AML-193 (cell line): ENCODE measurements at regions not wholly inside any gene's neighbourhood (a gene's known extent, or its start where the extent isn't known, plus 50 kb on each side); places are given as distances from the start of the nearest gene placed in this dataset.

ENCODE experiments used
- DNase-seq, 2 experiments: peaks; one replicate each; lab custom pipeline; 2025; lab: John Stamatoyannopoulos, UW

- no peak for DNase-seq
These were observed 303.1 kb downstream of the HAO1 start for GRCh38 chr20:7637184-7637583.

- DNase-seq = no peak
These were observed 290.0 kb downstream of the HAO1 start for GRCh38 chr20:7650086-7650879.

DNA sequence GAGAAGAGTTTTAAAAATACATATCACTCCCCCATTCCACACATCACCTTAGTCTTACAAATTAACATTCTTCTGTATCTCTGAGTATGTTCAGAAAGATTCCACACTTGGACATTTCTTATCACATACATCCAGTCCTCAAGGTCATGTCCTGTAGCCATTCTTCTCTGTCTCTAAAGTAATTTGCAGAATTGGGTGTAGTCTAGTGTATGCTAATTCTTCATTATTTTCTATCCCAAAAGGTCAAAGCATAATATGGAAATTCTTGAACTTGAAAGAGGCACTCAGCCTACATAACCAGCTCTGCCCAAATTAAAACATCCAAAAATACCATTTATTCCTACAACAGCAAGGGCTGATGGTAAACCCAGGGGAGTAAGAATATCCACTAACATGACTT lies 286.0 kb downstream of the HAO1 start:
- no peak for DNase-seq

GRCh38 chr20:7656687-7657467 lies 283.4 kb downstream of the HAO1 start:
- no peak for DNase-seq

DNA sequence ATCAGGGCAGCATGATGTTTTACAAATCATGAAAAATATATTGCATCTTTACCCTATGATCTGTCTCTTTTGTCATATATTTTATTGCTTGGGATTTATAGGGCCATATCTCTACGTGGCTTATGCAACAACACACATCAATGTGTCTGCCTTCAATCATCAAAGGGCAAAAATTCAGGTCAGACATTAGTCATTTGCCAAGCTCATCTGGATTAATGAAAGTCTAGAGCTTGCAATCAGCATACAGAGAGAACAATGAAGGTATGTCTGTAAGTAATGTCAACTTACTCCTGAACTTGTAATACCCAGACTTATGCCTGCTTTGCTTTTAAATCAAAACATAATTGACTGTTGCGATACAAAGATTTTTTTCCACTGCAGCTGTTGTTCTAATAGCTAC lies 282.7 kb downstream of the HAO1 start:
- no peak for DNase-seq

- no peak for DNase-seq
These were observed 280.1 kb downstream of the HAO1 start for GRCh38 chr20:7660165-7660564.

GRCh38 chr20:7665376-7665775 lies 274.9 kb downstream of the HAO1 start:
- DNase-seq = no peak

DNA sequence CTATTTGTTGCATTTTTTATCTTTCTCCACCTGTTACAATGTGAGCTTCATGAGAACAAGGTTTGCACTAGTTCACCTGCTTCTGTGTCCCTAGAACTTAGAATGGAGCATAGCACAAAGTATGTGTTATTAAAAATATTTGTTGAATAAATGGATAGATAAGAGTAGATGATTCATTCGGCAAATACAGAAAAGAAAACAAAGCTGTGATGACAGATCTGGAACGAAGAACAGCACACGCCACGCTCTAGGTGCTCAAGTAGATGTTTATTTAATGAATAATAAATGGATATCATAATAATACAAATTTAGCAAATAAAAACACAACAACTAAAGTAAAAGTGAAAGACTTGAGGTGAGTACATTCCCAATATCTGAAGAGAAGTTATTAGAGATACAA lies 273.1 kb downstream of the HAO1 start:
- no peak for DNase-seq

GRCh38 chr20:7672571-7672970 lies 267.7 kb downstream of the HAO1 start:
- no peak for DNase-seq

- DNase-seq = no peak
These were observed 266.4 kb downstream of the HAO1 start for GRCh38 chr20:7673841-7674240.

GRCh38 chr20:7682916-7683315 lies 257.3 kb downstream of the HAO1 start:
- no peak for DNase-seq

DNA sequence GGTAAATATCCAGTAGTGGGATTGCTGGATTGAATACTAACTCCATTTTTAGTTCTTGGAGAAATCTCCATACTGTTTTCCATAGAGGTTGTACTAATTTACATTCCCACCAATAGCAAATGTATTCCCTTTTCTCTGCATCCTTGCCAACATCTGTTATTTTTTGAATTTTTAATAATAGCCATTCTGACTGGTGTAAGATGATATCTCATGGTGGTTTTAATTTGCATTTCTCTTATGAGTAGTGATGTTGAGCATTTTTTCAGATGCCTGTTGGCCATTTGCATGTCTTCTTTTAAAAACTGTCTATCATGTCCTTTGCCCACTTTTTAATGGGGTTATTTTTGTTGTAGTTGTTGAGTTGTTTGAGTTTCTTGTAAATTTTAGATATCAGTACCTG lies 253.2 kb downstream of the HAO1 start:
- no peak for DNase-seq

DNA sequence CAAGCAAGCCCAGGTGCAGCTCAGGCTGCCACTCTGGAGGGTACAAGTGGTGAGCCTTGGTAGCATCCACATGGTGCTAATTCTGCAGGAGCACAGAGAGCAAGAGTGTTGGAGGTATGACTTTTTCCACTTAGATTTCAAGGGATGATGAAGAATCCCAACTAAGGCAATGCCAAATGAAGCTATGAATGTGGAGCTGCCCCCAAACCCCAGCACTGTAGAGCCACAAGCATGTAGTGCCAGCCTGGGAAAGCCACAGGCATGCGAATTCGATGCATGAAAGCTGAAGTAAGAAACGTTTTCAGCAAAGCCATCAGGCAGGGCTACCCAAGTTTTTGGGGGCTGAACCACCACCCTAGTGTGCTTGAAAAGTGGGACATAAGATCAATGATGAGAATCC lies 251.1 kb downstream of the HAO1 start:
- DNase-seq = no peak

DNA sequence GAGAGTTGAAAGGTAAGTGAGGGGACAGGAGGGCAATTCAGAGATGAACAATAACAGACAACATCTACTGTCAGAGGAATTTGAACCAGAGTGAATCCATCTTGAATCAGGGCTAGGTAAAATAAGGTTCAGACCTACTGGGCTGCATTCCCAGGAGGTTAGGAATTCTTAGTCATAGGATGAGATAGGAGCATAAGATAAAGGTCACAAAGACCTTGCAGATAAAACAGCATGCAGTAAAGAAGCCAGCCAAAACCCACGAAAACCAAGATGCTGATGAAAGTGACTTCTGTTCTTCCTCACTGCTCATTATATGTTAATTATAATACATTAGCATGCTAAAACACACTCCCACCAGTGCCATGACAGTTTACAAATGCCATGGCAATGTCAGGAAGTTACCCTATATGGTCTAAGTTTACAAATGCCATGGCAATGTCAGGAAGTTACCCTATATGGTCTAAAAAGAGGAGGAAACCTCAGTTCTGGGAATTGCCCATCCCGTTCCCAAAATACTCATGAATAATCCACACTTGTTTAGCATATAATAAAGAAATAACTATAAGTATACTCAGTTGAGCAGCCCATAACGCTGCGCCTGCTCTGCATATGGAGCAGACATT lies 248.5 kb downstream of the HAO1 start:
- no peak for DNase-seq

DNA sequence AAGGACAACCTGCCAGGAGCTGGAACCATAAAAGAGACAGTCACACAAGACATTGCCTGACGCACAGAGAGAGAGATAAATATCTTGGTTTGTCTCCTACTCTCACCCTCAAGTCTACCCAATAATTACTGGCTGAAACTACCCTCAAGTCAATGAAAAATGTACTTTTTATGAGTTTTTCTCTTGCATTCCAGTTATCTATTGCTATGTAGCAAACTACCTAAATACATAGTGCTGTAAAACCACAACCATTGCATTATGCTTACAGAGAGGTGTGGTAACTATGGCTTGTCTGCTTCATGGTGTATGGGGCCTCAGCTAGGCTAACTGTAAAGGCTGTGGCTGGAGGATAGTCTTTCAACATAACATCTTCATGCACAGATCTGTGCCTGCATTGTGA lies 247.8 kb downstream of the HAO1 start:
- DNase-seq = no peak

DNA sequence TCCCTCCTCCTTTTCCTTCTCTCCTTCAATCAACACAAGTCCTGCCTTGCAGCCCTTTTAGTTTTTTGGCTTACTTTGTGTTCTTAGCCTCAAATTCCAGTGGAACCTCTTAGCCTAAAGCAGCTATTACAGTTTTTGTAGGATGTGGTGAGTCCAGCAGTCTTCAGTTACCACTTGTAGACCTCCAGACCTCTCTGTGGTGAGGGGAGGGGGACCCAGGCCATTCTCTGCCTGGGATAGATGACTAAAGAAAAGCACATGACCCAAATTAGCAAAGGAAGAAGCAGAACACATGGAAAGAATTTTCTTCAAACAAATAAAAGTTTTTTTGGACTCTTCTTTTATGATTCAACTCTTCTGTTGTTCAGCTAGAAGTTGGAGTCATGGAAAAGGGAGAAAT lies 246.5 kb downstream of the HAO1 start:
- no peak for DNase-seq

DNA sequence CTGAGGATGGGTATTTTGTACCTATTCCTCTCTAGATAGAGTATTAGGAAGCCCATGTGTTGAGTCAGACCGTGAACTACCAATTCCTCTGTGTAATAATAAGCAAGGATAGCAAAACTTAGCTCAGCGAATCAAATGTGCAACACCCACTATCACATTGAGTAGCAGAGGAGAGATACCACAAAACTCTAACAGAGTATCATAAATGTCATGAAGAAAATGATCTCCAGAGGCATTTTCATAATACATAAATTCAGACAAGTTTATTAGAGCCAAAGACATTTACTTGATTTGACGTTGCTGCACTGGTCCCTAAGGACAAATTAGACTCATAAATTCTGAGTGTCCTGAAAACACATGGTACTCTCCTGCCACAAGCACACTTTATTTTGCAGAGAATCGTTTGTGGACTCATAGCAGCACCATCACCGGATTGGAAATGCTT lies 245.2 kb downstream of the HAO1 start:
- no peak for DNase-seq

DNA sequence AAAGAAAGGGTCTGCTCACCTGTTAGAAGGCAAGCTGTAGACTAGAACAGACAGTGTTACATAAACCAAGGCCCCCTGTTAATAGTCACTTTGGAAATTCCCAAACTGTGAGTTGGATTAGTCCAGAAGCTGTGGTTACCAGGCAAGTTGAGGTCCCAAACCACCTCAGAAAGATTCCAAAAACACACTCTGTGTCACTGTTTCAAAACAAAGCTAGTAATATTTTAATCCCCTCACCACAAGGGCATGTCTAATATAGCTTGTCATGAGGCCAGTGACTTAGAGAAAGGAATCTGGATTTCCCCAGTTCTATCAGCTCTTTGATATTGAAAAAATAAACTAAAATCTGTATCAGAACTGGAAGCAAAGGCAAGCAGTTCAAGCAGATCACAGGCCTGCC lies 244.6 kb downstream of the HAO1 start:
- DNase-seq = no peak

DNA sequence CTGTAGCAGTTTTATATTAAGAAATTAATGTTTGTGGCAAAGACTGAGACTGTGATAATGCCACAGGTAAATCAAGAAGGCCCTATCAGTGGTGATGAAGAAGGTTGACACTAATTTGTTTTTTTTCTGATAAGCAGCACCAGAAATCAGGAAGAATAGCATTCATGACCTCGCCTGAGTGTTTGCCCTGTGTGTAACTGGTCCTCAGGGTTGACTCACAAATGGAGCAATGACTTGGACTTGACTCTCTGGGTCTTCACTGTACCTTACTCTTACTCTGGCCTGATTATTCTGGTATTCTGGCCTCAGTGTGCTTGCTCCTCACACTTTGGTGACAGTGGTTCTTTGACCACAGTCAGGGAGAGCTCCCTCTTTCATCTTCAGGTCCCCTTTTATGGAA lies 243.9 kb downstream of the HAO1 start:
- no peak for DNase-seq

DNA sequence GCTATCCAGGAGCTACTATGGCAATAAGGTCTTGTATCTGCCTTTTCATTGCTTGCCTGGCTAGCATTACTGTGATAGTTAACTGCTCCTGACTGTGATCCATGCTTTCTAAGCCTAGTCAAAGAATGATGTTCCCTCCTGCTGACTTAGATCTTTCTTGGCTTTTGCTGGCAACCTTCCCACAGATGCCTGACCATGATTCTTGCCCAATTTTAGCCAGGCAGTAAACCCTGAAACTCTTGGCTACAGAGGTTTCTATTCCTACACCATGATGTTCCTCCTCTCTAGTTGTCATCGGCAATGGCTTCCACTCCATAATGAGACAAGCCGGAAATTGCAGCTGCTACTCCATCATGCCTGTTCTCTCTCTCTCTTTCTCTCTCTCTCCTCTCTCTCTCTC lies 238.1 kb downstream of the HAO1 start:
- no peak for DNase-seq

- no peak for DNase-seq
These were observed 236.7 kb downstream of the HAO1 start for GRCh38 chr20:7703551-7703961.

GRCh38 chr20:7703996-7704395 lies 236.3 kb downstream of the HAO1 start:
- DNase-seq = no peak

GRCh38 chr20:7708112-7708511 lies 232.1 kb downstream of the HAO1 start:
- no peak for DNase-seq
